GM19467 (cell line): ENCODE measurements at regions not wholly inside any gene's neighbourhood (a gene's known extent, or its start where the extent isn't known, plus 50 kb on each side); places are given as distances from the start of the nearest gene placed in this dataset.
"Not testable (repeated sequence)": the region's sequence is repeated elsewhere in the genome, so short reads cannot be mapped to it uniquely, and the experiment has no call there.

ENCODE experiments used
- ATAC-seq: cut with Tn5 transposase; IDR thresholded peaks from one replicate; pipeline ENCODE4 v1.9.1; 2021; ENCODE audit warnings: mild to moderate bottlenecking, moderate library complexity; ENCODE audit not compliant: unreplicated experiment

GRCh38 chr3:162601101-162601670, 1104.6 kb downstream of the OTOL1 start:
- ATAC-seq, result no peak

DNA sequence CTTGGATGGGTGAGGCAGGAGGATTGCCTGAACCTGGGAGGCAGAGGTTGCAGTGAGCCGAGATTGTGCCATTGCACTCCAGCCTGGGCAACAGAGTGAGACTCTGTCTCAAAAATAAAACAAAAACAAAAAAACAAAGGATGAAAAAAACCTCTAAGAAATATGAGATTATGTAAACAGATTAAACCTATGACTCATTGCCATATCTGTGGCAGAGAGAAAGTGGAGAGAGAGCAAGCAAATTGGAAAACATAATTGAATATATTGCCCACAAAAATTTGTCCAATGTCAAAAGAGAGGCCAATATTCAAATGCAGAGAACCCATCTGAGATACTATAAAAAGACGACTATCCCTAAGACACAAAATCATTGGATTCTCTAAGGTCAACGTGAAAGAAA, 1106.0 kb downstream of the OTOL1 start:
- no peak for ATAC-seq

DNA sequence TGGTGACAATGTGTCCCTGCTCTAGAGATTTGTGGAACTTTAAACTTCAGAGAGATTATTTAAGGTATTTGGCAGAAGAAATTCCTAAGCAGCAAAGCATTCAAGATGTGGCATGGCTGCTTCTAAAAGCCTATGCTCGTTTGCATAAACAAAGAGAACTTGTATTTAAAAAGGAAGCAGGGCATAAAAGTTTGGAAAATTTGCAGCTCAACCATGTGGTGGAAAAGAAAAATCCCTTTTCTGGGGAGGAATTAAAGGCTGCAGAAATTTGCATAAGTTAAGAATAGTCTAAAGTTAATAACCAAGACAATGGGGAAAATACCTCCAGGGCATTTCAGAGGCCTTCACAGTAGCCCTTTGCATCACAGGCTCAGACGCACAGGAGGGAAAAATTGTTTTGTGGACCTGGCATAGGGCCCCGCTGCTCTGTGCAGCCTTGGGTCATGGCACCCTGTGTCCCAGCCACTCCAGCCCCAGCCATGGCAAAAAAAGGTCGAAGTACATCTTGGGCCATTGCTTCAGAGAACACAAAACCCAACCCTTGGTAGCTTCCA, 1109.1 kb downstream of the OTOL1 start:
- ATAC-seq, result no peak

GRCh38 chr3:162610261-162610660, 1113.7 kb downstream of the OTOL1 start:
- ATAC-seq, result no peak

DNA sequence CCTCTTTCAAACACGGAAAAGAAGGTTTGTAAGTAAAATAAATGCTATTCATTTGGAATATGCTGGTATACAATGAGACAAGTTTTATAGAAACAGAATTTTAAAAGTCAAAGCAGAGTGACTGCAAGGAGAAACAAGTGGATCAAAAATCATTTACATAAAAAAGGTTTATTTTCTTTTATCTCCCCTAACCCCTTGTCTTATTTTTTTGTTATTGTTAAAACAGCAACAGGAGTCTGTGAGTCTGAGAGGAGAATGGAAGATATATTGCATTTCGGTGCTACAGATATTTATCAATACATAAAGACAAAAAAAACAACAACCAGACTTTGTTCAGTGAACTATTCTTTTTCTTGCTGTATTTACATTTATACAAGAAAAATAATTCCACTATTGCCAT, 1116.4 kb downstream of the OTOL1 start:
- ATAC-seq, result no peak

- no peak for ATAC-seq
Measured at GRCh38 chr3:162626172-162626571, 1129.6 kb downstream of the OTOL1 start.

GRCh38 chr3:162628531-162628930, 1131.9 kb downstream of the OTOL1 start:
- no peak for ATAC-seq

DNA sequence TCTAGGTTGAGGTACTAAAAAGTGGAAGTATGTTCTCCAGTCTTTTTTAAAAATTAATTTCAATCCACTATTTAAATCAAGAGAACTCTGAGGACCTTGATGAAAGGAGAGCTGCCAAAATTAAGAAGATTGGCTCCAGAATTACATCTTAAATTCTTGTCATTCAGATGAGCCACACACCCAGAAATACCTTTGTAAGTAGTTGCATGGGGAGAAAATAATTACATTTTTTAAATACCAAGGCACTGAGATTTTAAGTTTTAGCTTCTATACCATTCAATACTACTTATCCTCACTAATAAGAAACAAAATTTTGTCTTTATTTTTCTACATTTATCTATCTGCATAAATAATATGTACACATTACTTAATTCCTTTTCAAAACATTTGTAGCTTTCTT, 1132.8 kb downstream of the OTOL1 start:
- ATAC-seq, result no peak

- no peak for ATAC-seq
Measured at GRCh38 chr3:162632672-162633071, 1136.1 kb downstream of the OTOL1 start.

DNA sequence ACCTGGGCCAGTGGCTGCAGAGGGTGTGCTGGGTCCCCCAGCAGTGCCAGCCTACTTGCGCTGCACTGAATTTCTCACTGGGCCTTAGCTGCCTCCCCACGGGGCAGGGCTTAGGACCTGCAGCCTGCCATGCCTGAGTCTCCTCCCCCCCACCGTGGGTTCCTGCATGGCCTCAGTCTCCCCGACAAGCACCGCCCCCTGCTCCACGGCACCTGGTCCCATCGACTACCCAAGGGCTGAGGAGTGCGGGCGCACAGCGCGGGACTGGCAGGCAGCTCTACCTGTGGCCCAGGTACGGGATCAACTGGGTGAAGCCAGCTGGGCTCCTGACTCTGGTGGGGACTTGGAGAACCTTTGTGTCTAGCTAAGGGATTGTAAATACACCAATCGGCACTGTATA, 1143.6 kb downstream of the OTOL1 start:
- not testable (repeated sequence) for ATAC-seq

GRCh38 chr3:162641317-162641716, 1144.7 kb downstream of the OTOL1 start:
- ATAC-seq, result no peak

DNA sequence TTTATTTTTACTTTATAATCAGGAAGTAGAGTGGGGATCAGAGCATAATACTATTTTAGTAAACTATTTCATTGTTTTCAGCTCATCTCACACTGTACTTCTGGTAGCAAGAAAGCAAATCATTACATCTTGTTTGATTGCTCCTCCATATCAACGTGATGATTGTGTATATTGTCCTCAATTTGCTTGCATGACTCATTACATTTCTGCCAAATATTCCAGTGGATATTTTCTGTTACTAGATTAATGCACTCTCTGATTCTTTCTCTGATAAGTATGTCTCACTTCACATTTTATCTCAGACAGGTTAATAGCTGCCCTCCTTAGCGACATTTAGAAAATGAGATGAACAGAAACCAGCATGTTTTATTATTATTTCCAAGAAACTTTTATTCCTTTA, 1145.3 kb downstream of the OTOL1 start:
- ATAC-seq, result no peak

- ATAC-seq, result no peak
Measured at GRCh38 chr3:162643245-162643644, 1146.6 kb downstream of the OTOL1 start.

DNA sequence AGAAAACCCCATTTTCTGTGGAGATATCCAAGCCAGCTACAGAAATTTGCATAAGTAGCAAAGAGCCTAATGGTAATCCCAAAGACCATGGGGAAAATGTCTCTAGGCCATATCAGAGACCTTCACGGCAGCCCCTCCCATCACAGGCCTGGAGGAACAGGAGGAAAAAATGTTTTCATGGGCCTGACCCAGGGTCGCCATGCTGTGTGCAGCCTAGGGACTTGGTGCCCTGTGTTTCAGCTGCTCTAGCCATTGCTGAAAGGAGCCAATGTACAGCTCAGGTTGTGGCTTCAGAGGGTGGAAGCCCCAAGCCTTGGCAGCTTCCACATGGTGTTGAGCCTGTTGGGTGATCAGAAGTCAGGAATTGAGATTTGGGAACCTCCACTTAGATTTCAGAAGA, 1150.7 kb downstream of the OTOL1 start:
- no peak for ATAC-seq

- no peak for ATAC-seq
Measured at GRCh38 chr3:162658003-162658402, 1161.4 kb downstream of the OTOL1 start.

DNA sequence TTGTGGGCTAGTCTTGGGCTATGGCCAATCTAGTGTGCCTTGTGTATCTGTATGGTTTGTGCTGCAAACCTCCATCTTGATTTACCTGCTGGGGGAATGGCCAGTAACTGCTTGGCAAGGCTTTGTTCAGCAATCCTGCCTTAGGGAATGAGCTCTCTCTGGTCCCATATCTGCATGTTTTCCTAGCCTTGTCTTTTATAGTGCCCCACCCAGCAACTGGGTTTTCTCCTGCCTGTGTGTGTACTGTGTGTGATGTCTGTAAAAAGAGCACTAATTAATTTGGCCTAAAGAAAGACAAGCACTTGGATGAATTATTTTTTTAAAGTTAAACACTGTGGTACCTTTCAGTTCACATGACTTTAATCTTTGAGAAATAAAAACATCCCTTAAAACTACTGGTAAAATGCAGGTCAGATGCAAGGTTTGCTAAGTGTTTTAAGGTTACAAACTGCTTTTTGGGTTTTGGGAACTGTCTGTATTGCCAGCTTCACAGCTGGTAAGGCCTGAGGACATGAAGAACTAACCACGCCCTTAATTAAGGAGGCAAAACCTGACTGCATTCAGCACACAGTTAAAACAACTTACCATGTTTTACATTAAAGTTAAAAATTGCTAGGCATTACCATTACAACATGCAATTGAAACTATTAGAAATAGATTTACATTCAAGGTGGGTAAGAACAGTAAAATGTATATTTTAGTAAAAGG, 1169.2 kb downstream of the OTOL1 start:
- no peak for ATAC-seq

- no peak for ATAC-seq
Measured at GRCh38 chr3:162666835-162667234, 1170.2 kb downstream of the OTOL1 start.

- ATAC-seq, result no peak
Measured at GRCh38 chr3:162670181-162670580, 1173.6 kb downstream of the OTOL1 start.

DNA sequence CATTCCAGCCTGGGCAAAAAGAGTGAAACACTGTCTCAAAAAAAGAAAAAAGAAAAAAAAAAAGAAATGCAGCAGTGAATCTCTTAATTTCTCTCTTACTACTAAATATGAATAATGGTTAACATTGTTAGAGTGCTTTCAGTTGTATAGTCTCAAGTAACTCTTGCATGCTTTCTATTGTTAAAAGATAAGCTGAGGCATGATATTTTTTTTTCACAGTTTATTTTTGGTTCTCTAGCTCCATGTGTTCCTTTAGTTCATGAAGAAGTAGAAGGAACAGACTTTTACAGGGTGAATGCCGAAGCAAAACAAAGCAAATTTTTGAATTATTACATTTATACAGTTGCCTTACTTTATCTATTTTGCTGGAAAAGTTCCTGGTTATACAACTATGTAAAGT, 1180.9 kb downstream of the OTOL1 start:
- ATAC-seq, result no peak

- ATAC-seq, result no peak
Measured at GRCh38 chr3:162678941-162679340, 1182.3 kb downstream of the OTOL1 start.

DNA sequence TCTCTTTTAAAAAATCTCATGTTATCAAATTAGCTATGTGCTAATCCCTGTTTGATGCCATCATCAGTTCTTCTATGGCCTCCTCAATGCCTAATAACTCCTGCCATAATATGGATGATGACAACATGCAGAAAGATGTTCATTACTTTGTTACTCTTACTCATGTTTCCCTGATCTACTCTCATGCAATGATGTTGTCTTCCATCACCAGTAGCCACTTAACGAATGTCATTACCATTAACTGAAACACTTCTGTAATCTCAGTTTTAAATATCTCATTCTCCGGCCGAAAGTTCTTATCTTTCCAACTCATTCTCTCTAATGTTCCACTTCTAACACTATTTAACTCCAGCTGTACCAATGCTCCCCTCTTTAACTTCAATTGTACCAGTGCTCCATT, 1187.7 kb downstream of the OTOL1 start:
- no peak for ATAC-seq

GRCh38 chr3:162699291-162699690, 1202.7 kb downstream of the OTOL1 start:
- ATAC-seq, result no peak

DNA sequence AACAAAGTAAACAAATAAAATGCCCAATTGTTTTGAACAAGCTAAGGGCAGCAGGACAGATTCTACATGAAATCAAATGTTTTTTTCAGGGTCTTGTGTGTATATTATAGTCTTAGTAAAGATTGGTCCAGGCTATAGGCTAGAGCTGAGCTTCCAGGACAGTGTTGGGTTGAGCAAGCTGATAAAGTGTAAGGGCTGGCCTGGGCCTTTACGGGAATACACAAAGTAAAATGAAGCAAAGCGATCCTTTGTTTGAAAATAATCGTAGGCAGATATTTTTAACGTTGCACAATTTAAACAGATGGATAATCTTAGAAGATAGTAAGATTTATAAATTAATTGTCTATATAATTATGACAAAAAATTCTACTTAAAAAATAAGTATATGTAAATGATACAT, 1204.6 kb downstream of the OTOL1 start:
- ATAC-seq, result no peak
